ENCODE measurements at regions not wholly inside any gene's neighbourhood (a gene's known extent, or its start where the extent isn't known, plus 50 kb on each side); places are given as distances from the start of the nearest gene placed in this dataset.

- Histone ChIP-seq H3K4me2 (ENCODE audit: low read depth, low read length) (peak overlapping the region; percentile 10; the same call in 1 of the 2 replicates), H3K56ac (ENCODE audit: extremely low read depth, insufficient read depth, low read length) (no peak overlapping the region), H2BK15ac (ENCODE audit: low read depth, low read length) (peak overlapping the region; percentile 47; the same call in 1 of the 3 replicates), H3K27ac (ENCODE audit: insufficient read depth, low read length) (no peak overlapping the region), H3K4me3 (ENCODE audit: insufficient read depth, low read depth, low read length) (no peak overlapping the region), H3K36me3 (ENCODE audit: control insufficient read depth, insufficient read depth, low read length) (no peaks in the 10 kb centered on the region), H2BK5ac (ENCODE audit: low read depth, low read length, poor library complexity, severe bottlenecking) (peak overlapping the region; percentile 55), H2BK20ac (ENCODE audit: low read depth, low read length) (no peak overlapping the region), H3K4ac (ENCODE audit: low read depth, low read length) (peak overlapping the region; percentile 19; the same call in 1 of the 2 replicates), H3K79me1 (ENCODE audit: low read depth in 1 of 2, low read length in 2 of 2) (peaks cover 24 to 66% of the 10 kb centered on the region in 2 experiments), H3K9me3 (ENCODE audit: control insufficient read depth, insufficient read depth, low read length) (no peaks in the 10 kb centered on the region), H3K27me3 (ENCODE audit: control insufficient read depth, insufficient read depth, low read length) (no peaks in the 10 kb centered on the region), H3K18ac (ENCODE audit: low read depth, low read length) (peak overlapping the region; percentile 6; the same call in 1 of the 2 replicates), H4K20me1 (ENCODE audit: insufficient read depth, low read length) (0 out of 2 replicates have a peak, but pooled peaks cover 7% of the 10 kb centered on the region), H3K9me1 (ENCODE audit: insufficient read depth, low read length) (peaks cover 13% of the 10 kb centered on the region), H2BK120ac (ENCODE audit: low read depth, low read length) (peak overlapping the region; percentile 35; the same call in 1 of the 2 replicates), H4K91ac (ENCODE audit: insufficient read depth, low read depth, low read length) (0 out of 2 replicates have a peak overlapping the region, but pooled peaks have one; percentile 16), H4K5ac (ENCODE audit: low read depth, low read length) (no peak overlapping the region), H2AK9ac (replicated peaks; ENCODE audit: low read depth, low read length, poor library complexity) (no peak overlapping the region), H2AFZ (replicated peaks; ENCODE audit: low read length, poor library complexity) (no peak overlapping the region), H3K14ac (replicated peaks; ENCODE audit: low read depth, low read length) (no peak overlapping the region; the same call in 1 of the 2 replicates), H3K4me1 (ENCODE audit: control insufficient read depth, insufficient read depth, low read length) (peaks cover 18% of the 10 kb centered on the region), H3K9ac (ENCODE audit: low read depth, low read length) (no peak overlapping the region), H3K23ac (ENCODE audit: low read depth, low read length) (no peak overlapping the region), H2AK5ac (ENCODE audit: low read depth, low read length) (peak overlapping the region; percentile 43; the same call in 1 of the 2 replicates), H4K8ac (ENCODE audit: low read depth in 2 of 2, low read length in 2 of 2) (peak overlapping the region in 1 of 2 experiments; percentile 55; a peak in 1 of 4 replicates)
- intact Hi-C loops (cut with micrococcal nuclease) (loop anchor here (2.0 to 10.0 kb wide), 3 partner anchors 87 to 193 kb away; no protein-coding TSS in a partner anchor), in situ Hi-C loops (cut with MboI; ENCODE audit: low sequenced_read_pairs) (no loop called here), dilution Hi-C loops (cut with HindIII; ENCODE audit: low sequenced_read_pairs, unreplicated experiment) (no loop called here)
- CTCF ChIA-PET, result no interaction called here
- WGBS, 2 experiments (ENCODE audit: extremely low coverage in 2 of 2, insufficient read length in 1 of 2), result no CpG with 5 or more reads among the region's 1 CpG
- TF ChIP-seq CHD1 (IDR thresholded peaks at IDR 0.05; ENCODE audit: low read depth, low read length) (no peak), BHLHE40 (IDR thresholded peaks at IDR 0.05; ENCODE audit: low read depth, low read length) (no peak), RAD21 (IDR thresholded peaks at IDR 0.05; ENCODE audit: low read length) (no peak), MAZ (IDR thresholded peaks at IDR 0.05; ENCODE audit: borderline replicate concordance, low read depth, low read length) (no peak), RFX5 (IDR thresholded peaks at IDR 0.05; ENCODE audit: low read depth, low read length) (no peak), FOS (IDR thresholded peaks at IDR 0.05; ENCODE audit: low read depth, low read length) (no peak), NFE2L2 (IDR thresholded peaks at IDR 0.05; ENCODE audit: low read depth, low read length) (no peak), POLR2A (IDR thresholded peaks at IDR 0.05; ENCODE audit: low read depth, low read length) (no peak)
- BruUV-seq (replicated peaks), result no TSS peak
- DNase-seq (no peak), ATAC-seq (ENCODE audit: low read depth) (no peak)
- POLR2A ChIA-PET (ENCODE audit: unreplicated experiment), result no interaction called here
Measured at GRCh38 chr13:73939603-73940002, 194.6 kb downstream of the KLF12 start.
